ENCODE measurements at regions not wholly inside any gene's neighbourhood (a gene's known extent, or its start where the extent isn't known, plus 50 kb on each side); places are given as distances from the start of the nearest gene placed in this dataset.
"Not testable (repeated sequence)": the region's sequence is repeated elsewhere in the genome, so short reads cannot be mapped to it uniquely, and the experiment has no call there.

DNA sequence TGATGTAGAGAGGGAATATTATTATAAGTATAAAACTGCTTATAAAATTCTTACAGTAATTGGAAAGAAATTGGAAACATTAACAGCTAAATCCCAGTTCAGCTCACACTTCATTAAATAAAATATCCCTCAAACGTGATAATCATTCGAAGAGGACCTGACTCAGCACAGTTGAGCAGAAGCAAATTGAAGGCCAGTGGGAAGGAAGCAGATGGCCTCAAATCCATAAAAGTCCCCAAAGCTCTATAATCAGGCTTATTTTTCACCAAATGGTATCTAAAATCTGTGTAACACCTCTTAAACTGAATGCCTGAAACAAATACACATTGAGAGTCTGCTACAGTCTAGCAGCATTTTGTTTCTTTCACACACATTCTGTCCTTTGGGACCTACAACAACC lies 106.8 kb downstream of the TENT5C start:
- TF ChIP-seq POLR2AphosphoS5 (IDR thresholded peaks at IDR 0.05; ENCODE audit: low read depth) (no peak), SPI1 (IDR thresholded peaks at IDR 0.05; ENCODE audit: borderline replicate concordance, low read depth) (no peak), GABPA (IDR thresholded peaks at IDR 0.05; ENCODE audit: low read depth) (no peak)
- no peak overlapping the region for H3K27ac ChIP-seq (replicated peaks)
- H3K4me3 ChIP-seq (replicated peaks; ENCODE audit: insufficient read depth, low read length) = no peak overlapping the region
- DNase-seq (ENCODE audit: low read depth in 1 of 2, low spot score in 1 of 2) = no peak
- no peaks in the 10 kb centered on the region for H3K27me3 ChIP-seq (ENCODE audit: insufficient read depth, poor library complexity, severe bottlenecking)

DNA sequence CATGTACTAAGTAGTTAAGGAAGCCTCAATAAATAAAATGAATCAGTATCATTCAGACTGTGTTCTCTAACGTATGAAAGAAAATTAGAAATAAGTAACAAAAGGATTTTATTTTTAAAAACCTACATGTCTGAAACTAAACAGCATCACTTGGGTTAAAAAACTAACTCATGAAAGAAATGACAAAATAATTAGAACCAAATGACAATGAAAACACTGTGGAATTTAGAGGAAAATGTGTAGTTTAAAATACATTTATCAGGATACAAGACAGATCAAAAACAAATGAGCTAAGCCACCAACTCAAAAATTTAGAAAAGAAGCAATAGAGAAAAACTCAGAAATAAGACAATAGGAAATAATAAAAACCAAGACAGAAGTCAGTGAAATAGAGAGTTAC lies 108.7 kb downstream of the TENT5C start:
- H3K27ac ChIP-seq (replicated peaks) = no peak overlapping the region
- no peak for DNase-seq (ENCODE audit: low read depth in 1 of 2, low spot score in 1 of 2)
- H3K4me3 ChIP-seq (replicated peaks; ENCODE audit: insufficient read depth, low read length) = no peak overlapping the region
- H3K27me3 ChIP-seq (ENCODE audit: insufficient read depth, poor library complexity, severe bottlenecking) = no peaks in the 10 kb centered on the region
- TF ChIP-seq GABPA (IDR thresholded peaks at IDR 0.05; ENCODE audit: low read depth) (no peak), CTCF (IDR thresholded peaks at IDR 0.05; ENCODE audit: insufficient read depth, low read length) (no peak), SPI1 (IDR thresholded peaks at IDR 0.05; ENCODE audit: borderline replicate concordance, low read depth) (no peak), POLR2AphosphoS5 (IDR thresholded peaks at IDR 0.05; ENCODE audit: low read depth) (no peak), REST (IDR thresholded peaks at IDR 0.05; ENCODE audit: insufficient replicate concordance, low read depth) (no peak)

DNA sequence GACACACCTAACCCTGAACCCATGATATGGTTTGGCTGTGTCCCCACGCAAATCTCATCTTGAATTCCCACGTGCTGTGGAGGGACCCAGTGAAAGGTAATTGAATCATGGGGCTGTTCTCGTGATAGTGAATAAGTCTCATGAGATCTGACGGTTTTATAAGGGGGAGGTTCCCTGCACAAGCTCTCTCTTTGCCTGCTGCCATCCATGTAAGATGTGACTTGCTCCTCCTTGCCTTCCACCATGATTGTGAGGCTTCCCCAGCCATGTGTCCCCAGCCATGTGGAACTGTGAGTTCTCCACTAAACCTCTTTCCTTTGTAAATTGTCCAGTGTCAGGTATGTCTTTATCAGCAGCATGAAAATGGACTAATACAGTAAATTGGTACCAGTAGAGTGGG lies 110.2 kb downstream of the TENT5C start:
- H3K4me3 ChIP-seq (replicated peaks; ENCODE audit: insufficient read depth, low read length); DNase-seq (ENCODE audit: low read depth in 1 of 2, low spot score in 1 of 2); H3K27me3 ChIP-seq (ENCODE audit: insufficient read depth, poor library complexity, severe bottlenecking); H3K27ac ChIP-seq (replicated peaks): not testable (repeated sequence)

DNA sequence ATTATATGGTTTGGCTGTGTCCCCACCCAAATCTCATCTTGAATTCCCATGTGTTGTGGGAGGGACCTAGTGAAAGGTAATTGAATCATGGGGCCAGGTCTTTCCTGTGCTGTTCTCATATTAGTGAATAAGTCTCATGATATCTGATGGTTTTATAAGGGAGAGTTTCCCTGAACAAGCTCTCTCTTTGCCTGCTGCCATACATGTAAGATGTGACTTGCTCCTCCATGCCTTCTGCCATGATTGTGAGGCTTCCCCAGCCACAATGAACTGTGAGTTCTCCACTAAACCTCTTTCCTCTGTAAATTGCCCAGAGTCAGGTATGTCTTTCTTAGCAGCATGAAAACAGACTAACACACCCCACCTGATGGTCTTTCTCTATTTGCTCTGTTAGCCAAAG lies 112.1 kb downstream of the TENT5C start:
- DNase-seq (ENCODE audit: low read depth in 1 of 2, low spot score in 1 of 2); H3K4me3 ChIP-seq (replicated peaks; ENCODE audit: insufficient read depth, low read length); H3K27me3 ChIP-seq (ENCODE audit: insufficient read depth, poor library complexity, severe bottlenecking); H3K27ac ChIP-seq (replicated peaks): not testable (repeated sequence)

DNA sequence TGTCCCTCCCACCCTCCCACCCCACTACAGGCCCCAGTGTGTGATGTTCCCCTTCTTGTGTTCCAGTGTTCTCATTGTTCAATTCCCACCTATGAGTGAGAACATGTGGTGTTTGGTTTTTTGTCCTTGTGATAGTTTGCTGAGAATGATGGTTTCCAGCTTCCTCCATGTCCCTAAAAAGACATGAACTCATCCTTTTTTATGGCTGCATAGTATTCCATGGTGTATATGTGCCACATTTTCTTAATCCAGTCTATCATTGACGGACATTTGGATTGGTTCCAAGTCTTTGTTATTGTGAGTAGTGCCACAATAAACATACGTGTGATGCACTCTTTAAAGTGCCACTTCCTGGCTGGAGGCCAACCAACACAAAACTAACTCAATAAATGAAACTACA lies 112.7 kb downstream of the TENT5C start:
- not testable (repeated sequence) for H3K27me3 ChIP-seq (ENCODE audit: insufficient read depth, poor library complexity, severe bottlenecking); H3K27ac ChIP-seq (replicated peaks); DNase-seq (ENCODE audit: low read depth in 1 of 2, low spot score in 1 of 2); H3K4me3 ChIP-seq (replicated peaks; ENCODE audit: insufficient read depth, low read length)

DNA sequence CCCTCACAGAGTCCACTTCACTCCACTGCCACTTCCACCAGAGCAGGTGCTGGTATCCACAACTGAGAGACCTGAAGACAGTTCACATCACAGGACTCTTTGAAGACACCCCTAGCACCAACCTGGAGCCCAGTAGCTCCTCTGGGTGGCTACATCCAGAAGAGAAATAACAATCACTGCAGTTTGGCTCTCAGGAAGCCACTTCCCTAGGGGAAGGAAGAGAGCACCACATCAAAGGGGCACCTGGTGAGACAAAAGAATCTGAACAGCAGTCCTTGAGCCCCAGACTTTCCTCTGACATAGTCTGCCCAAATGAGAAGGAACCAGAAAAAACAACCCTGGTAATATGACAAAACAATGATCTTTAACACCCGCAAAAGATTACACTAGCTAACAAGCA lies 113.2 kb downstream of the TENT5C start:
- DNase-seq (ENCODE audit: low read depth in 1 of 2, low spot score in 1 of 2) = no peak
- H3K27me3 ChIP-seq (ENCODE audit: insufficient read depth, poor library complexity, severe bottlenecking) = no peaks in the 10 kb centered on the region

More for the DNA sequence above, 113.2 kb downstream of the TENT5C start:
- TF ChIP-seq SPI1 (IDR thresholded peaks at IDR 0.05; ENCODE audit: borderline replicate concordance, low read depth) (no peak), GABPA (IDR thresholded peaks at IDR 0.05; ENCODE audit: low read depth) (no peak), REST (IDR thresholded peaks at IDR 0.05; ENCODE audit: insufficient replicate concordance, low read depth) (no peak), CTCF (IDR thresholded peaks at IDR 0.05; ENCODE audit: insufficient read depth, low read length) (no peak), POLR2AphosphoS5 (IDR thresholded peaks at IDR 0.05; ENCODE audit: low read depth) (no peak)
- no peak overlapping the region for H3K27ac ChIP-seq (replicated peaks)
- H3K4me3 ChIP-seq (replicated peaks; ENCODE audit: insufficient read depth, low read length) = no peak overlapping the region

Measured in HL-60 (cell line).